ENCODE measurements at regions not wholly inside any gene's neighbourhood (a gene's known extent, or its start where the extent isn't known, plus 50 kb on each side); places are given as distances from the start of the nearest gene placed in this dataset.

DNA sequence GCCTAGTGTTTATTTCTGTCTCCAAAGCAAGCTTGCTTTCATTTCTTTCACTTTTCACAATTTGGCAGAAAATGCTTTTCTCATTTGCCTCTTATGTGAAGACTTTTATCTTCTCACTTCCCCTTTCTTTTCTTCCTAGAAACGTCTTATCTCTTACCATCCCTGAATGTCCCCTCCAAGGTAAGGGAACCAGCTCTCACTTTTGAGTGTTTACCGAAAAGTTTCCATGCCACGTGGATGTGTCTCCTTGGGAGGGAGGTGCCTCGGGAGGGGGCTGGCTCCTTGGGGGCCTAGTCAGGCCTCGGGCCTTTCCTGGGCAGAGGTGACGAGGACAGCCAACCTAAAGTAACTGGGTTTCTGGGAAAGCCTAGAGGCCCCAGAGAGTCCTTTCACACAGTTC is 127.4 kb downstream of the CD24 start:
- Mint-ChIP-seq H3K4me1 (peaks cover 3 to 12% of the 10 kb centered on the region in 2 experiments; a peak in 3 of 4 replicates), H3K36me3 (ENCODE audit: insufficient read depth in 1 of 3, low read depth in 3 of 3) (peaks cover 3 to 7% (median 6%) of the 10 kb centered on the region in 3 experiments), H3K27ac (peak overlapping the region in 1 of 3 experiments; percentile 78; a peak in 2 of 7 replicates), H3K27me3 (ENCODE audit: low read depth) (no peaks in the 10 kb centered on the region; the same call in 1 of the 2 replicates), H3K4me3 (no peak overlapping the region), H3K9me3 (peaks cover 6 to 9% of the 10 kb centered on the region in 2 experiments)
- H2BK120ac ChIP-seq (ENCODE audit: low read depth, low read length, poor library complexity, severe bottlenecking), result no peak overlapping the region
- no peak overlapping the region for H4K8ac ChIP-seq (replicated peaks; ENCODE audit: insufficient read length, low read depth, low read length)
- no peak overlapping the region for H3K27ac ChIP-seq (ENCODE audit: insufficient read length, low read depth, low read length)
- no peaks in the 10 kb centered on the region for H3K79me1 ChIP-seq (ENCODE audit: insufficient read depth, low read depth, low read length, poor library complexity, severe bottlenecking)
- H3K18ac ChIP-seq (ENCODE audit: insufficient read length, low read depth, low read length), result no peak overlapping the region
- no peak overlapping the region for H4K5ac ChIP-seq (ENCODE audit: insufficient read length, low read depth, low read length)
- H2AK5ac ChIP-seq (ENCODE audit: insufficient read length, low read length), result no peak overlapping the region
- H3K14ac ChIP-seq (ENCODE audit: insufficient read depth, low read length), result no peak overlapping the region
- no peaks in the 10 kb centered on the region for H3K4me1 ChIP-seq (ENCODE audit: insufficient read depth, low read length)
- H2BK15ac ChIP-seq (ENCODE audit: low read depth, low read length), result no peak overlapping the region
- H3K9me3 ChIP-seq (ENCODE audit: control insufficient read depth, low read depth, low read length), result peaks cover 2% of the 10 kb centered on the region
- DNase-seq, result no peak
- H3K23me2 ChIP-seq (ENCODE audit: insufficient read length, low read depth, low read length, poor library complexity, severe bottlenecking), result no peaks in the 10 kb centered on the region
- H2BK12ac ChIP-seq (ENCODE audit: insufficient read length, low read depth, low read length), result no peak overlapping the region
- no peak for TF ChIP-seq CTCF (conservative IDR thresholded peaks at IDR 0.05)
- H3K4me2 ChIP-seq (ENCODE audit: insufficient read depth, insufficient read length, low read length), result no peak overlapping the region
- no peak overlapping the region for H2BK20ac ChIP-seq (ENCODE audit: low read depth, low read length, poor library complexity, severe bottlenecking)
- no peaks in the 10 kb centered on the region for H3K27me3 ChIP-seq (ENCODE audit: insufficient read depth, low read length)
- H3K56ac ChIP-seq (ENCODE audit: insufficient read length, low read depth, low read length), result no peak overlapping the region
- H3K4ac ChIP-seq (ENCODE audit: low read depth, low read length), result no peak overlapping the region
- H2AFZ ChIP-seq (ENCODE audit: low read length), result peak overlapping the region; percentile 56
- no peaks in the 10 kb centered on the region for H4K20me1 ChIP-seq (ENCODE audit: control insufficient read depth, insufficient read depth, insufficient read length)
- no peak overlapping the region for H3K23ac ChIP-seq (ENCODE audit: insufficient read length, low read depth, low read length)
- H3T11ph ChIP-seq (ENCODE audit: low read length), result no peak overlapping the region
- H2BK5ac ChIP-seq (ENCODE audit: insufficient read length, low read length), result no peak overlapping the region
- H4K91ac ChIP-seq (ENCODE audit: insufficient read length, low read depth, low read length), result no peak overlapping the region
- no peak overlapping the region for H3K9ac ChIP-seq (ENCODE audit: extremely low read depth, insufficient read length, low read length)
- no CpG with 5 or more reads among the region's 6 CpGs for WGBS (ENCODE audit: extremely low coverage, insufficient read length, low lambda C conversion rate)
- H3K79me2 ChIP-seq (ENCODE audit: insufficient read depth, low read length), result no peaks in the 10 kb centered on the region

Measured in H9 (cell line).